ENCODE measurements at regions not wholly inside any gene's neighbourhood (a gene's known extent, or its start where the extent isn't known, plus 50 kb on each side); places are given as distances from the start of the nearest gene placed in this dataset.

GRCh38 chr1:95974586-95974985, 740.6 kb downstream of the RWDD3 start:
- TF ChIP-seq CTCF (IDR thresholded peaks at IDR 0.05): no peak
- TF ChIP-seq ZFX (IDR thresholded peaks at IDR 0.05; ENCODE audit: borderline replicate concordance): no peak
